ENCODE measurements at regions not wholly inside any gene's neighbourhood (a gene's known extent, or its start where the extent isn't known, plus 50 kb on each side); places are given as distances from the start of the nearest gene placed in this dataset.

- no peak for DNase-seq
- Mint-ChIP-seq H3K27ac (no peak overlapping the region), H3K4me1 (no peaks in the 10 kb centered on the region), H3K36me3 (ENCODE audit: low read depth) (no peaks in the 10 kb centered on the region), H3K27me3 (no peaks in the 10 kb centered on the region), H3K9me3 (no peaks in the 10 kb centered on the region), H3K4me3 (no peak overlapping the region)
- ChIA-PET CTCF (no interaction called here), POLR2A (no interaction called here)
Observed at GRCh38 chr3:148075771-148076716, 621.7 kb upstream of the AGTR1 start.

- no peak overlapping the region for H3K27ac Mint-ChIP-seq
- H3K27me3 Mint-ChIP-seq: no peaks in the 10 kb centered on the region
- no peak overlapping the region for H3K4me3 Mint-ChIP-seq
- CTCF ChIA-PET: no interaction called here
- H3K36me3 Mint-ChIP-seq (ENCODE audit: low read depth): no peaks in the 10 kb centered on the region
- DNase-seq: no peak
- no peaks in the 10 kb centered on the region for H3K4me1 Mint-ChIP-seq
- POLR2A ChIA-PET: no interaction called here
- no peaks in the 10 kb centered on the region for H3K9me3 Mint-ChIP-seq
Observed at GRCh38 chr3:148077318-148077923, 620.3 kb upstream of the AGTR1 start.

- H3K9me3 Mint-ChIP-seq: no peaks in the 10 kb centered on the region
- H3K4me3 Mint-ChIP-seq: no peak overlapping the region
- DNase-seq: no peak
- H3K27me3 Mint-ChIP-seq: no peaks in the 10 kb centered on the region
- no peak overlapping the region for H3K27ac Mint-ChIP-seq
- H3K36me3 Mint-ChIP-seq (ENCODE audit: low read depth): no peaks in the 10 kb centered on the region
- ChIA-PET POLR2A (no interaction called here), CTCF (no interaction called here)
- no peaks in the 10 kb centered on the region for H3K4me1 Mint-ChIP-seq
Observed at GRCh38 chr3:148077965-148078364, 619.7 kb upstream of the AGTR1 start.

GRCh38 chr3:148078658-148079057 lies 619.0 kb upstream of the AGTR1 start:
- Mint-ChIP-seq H3K4me3 (no peak overlapping the region), H3K27ac (no peak overlapping the region), H3K9me3 (no peaks in the 10 kb centered on the region), H3K27me3 (no peaks in the 10 kb centered on the region), H3K4me1 (no peaks in the 10 kb centered on the region), H3K36me3 (ENCODE audit: low read depth) (no peaks in the 10 kb centered on the region)
- ChIA-PET CTCF (no interaction called here), POLR2A (no interaction called here)
- no peak for DNase-seq

GRCh38 chr3:148079370-148079769 lies 618.3 kb upstream of the AGTR1 start:
- Mint-ChIP-seq H3K27me3 (no peaks in the 10 kb centered on the region), H3K4me1 (no peaks in the 10 kb centered on the region), H3K36me3 (ENCODE audit: low read depth) (no peaks in the 10 kb centered on the region), H3K9me3 (no peaks in the 10 kb centered on the region), H3K27ac (no peak overlapping the region), H3K4me3 (no peak overlapping the region)
- POLR2A ChIA-PET: no interaction called here
- DNase-seq: no peak
- CTCF ChIA-PET: no interaction called here

GRCh38 chr3:148081926-148082325 lies 615.8 kb upstream of the AGTR1 start:
- Mint-ChIP-seq H3K4me1 (no peaks in the 10 kb centered on the region), H3K27ac (no peak overlapping the region), H3K36me3 (ENCODE audit: low read depth) (no peaks in the 10 kb centered on the region), H3K4me3 (no peak overlapping the region), H3K27me3 (no peaks in the 10 kb centered on the region), H3K9me3 (no peaks in the 10 kb centered on the region)
- no peak for DNase-seq
- CTCF ChIA-PET: no interaction called here
- POLR2A ChIA-PET: no interaction called here

- no peaks in the 10 kb centered on the region for H3K36me3 Mint-ChIP-seq (ENCODE audit: low read depth)
- POLR2A ChIA-PET: no interaction called here
Observed at GRCh38 chr3:148082506-148083280, 615.0 kb upstream of the AGTR1 start.

GRCh38 chr3:148083526-148084182 lies 614.0 kb upstream of the AGTR1 start:
- Mint-ChIP-seq H3K4me3 (no peak overlapping the region), H3K27ac (no peak overlapping the region), H3K4me1 (no peaks in the 10 kb centered on the region), H3K36me3 (ENCODE audit: low read depth) (no peaks in the 10 kb centered on the region), H3K9me3 (no peaks in the 10 kb centered on the region), H3K27me3 (no peaks in the 10 kb centered on the region)
- ChIA-PET POLR2A (no interaction called here), CTCF (no interaction called here)
- no peak for DNase-seq

More at GRCh38 chr3:148082506-148083280, 615.0 kb upstream of the AGTR1 start:
- CTCF ChIA-PET: no interaction called here
- H3K4me1 Mint-ChIP-seq: no peaks in the 10 kb centered on the region
- H3K4me3 Mint-ChIP-seq: no peak overlapping the region
- DNase-seq: no peak
- no peaks in the 10 kb centered on the region for H3K27me3 Mint-ChIP-seq
- no peaks in the 10 kb centered on the region for H3K9me3 Mint-ChIP-seq
- H3K27ac Mint-ChIP-seq: no peak overlapping the region

GRCh38 chr3:148084931-148085330 lies 612.8 kb upstream of the AGTR1 start:
- H3K4me1 Mint-ChIP-seq: no peaks in the 10 kb centered on the region
- no peak for DNase-seq
- ChIA-PET POLR2A (no interaction called here), CTCF (no interaction called here)
- H3K27me3 Mint-ChIP-seq: no peaks in the 10 kb centered on the region
- H3K36me3 Mint-ChIP-seq (ENCODE audit: low read depth): no peaks in the 10 kb centered on the region
- no peak overlapping the region for H3K4me3 Mint-ChIP-seq
- no peaks in the 10 kb centered on the region for H3K9me3 Mint-ChIP-seq
- no peak overlapping the region for H3K27ac Mint-ChIP-seq

- Mint-ChIP-seq H3K27ac (no peak overlapping the region), H3K4me1 (no peaks in the 10 kb centered on the region), H3K27me3 (no peaks in the 10 kb centered on the region), H3K4me3 (no peak overlapping the region), H3K36me3 (ENCODE audit: low read depth) (no peaks in the 10 kb centered on the region), H3K9me3 (no peaks in the 10 kb centered on the region)
- POLR2A ChIA-PET: no interaction called here
- no peak for DNase-seq
- CTCF ChIA-PET: no interaction called here
Observed at GRCh38 chr3:148087601-148088371, 609.9 kb upstream of the AGTR1 start.

- Mint-ChIP-seq H3K4me3 (no peak overlapping the region), H3K9me3 (no peaks in the 10 kb centered on the region), H3K27me3 (no peaks in the 10 kb centered on the region), H3K4me1 (no peaks in the 10 kb centered on the region), H3K36me3 (ENCODE audit: low read depth) (no peaks in the 10 kb centered on the region), H3K27ac (no peak overlapping the region)
- DNase-seq: no peak
- POLR2A ChIA-PET: no interaction called here
- CTCF ChIA-PET: no interaction called here
Observed at GRCh38 chr3:148089171-148089570, 608.5 kb upstream of the AGTR1 start.

GRCh38 chr3:148090156-148090555 lies 607.5 kb upstream of the AGTR1 start:
- POLR2A ChIA-PET: no interaction called here
- Mint-ChIP-seq H3K27ac (no peak overlapping the region), H3K9me3 (no peaks in the 10 kb centered on the region), H3K4me3 (no peak overlapping the region), H3K27me3 (no peaks in the 10 kb centered on the region), H3K4me1 (no peaks in the 10 kb centered on the region), H3K36me3 (ENCODE audit: low read depth) (no peaks in the 10 kb centered on the region)
- CTCF ChIA-PET: no interaction called here
- no peak for DNase-seq

Measured in activated CD4-positive, alpha-beta memory T cell treated with anti-CD3 and anti-CD28 coated beads, Interleukin-2, amount 10 ng/mL, durations not matched to agents 7 days and 5 days (primary cell).